Right atrium auricular region (tissue), 2 donors: ENCODE measurements at regions not wholly inside any gene's neighbourhood (a gene's known extent, or its start where the extent isn't known, plus 50 kb on each side); places are given as distances from the start of the nearest gene placed in this dataset.

Experiments used
- DNase-seq: peaks from one replicate; pipeline ENCODE4 v3.0.0-alpha.2; 2019; ENCODE audit warnings: low spot score
- H3K27ac ChIP-seq, 2 donors: fragments of 200-600 bp; sonication (generic); 1 replicate in 1 of 2; 2 replicates in 1 of 2; pipeline ENCODE4 v1.5.1; 2016 to 2019
- H3K27me3 ChIP-seq, 2 donors: fragments of 200-600 bp; sonication (generic); one replicate each; pipeline versions ENCODE4 v1.5.1 to v1.6.0; 2017 to 2019
- H3K36me3 ChIP-seq: fragments of 200-600 bp; sonication (generic); one replicate; pipeline ENCODE4 v1.5.1; 2016
- H3K4me1 ChIP-seq, 2 donors: fragments of 200-600 bp; sonication (generic); one replicate each; pipeline versions ENCODE4 v1.5.1 to v1.6.0; 2017 to 2019
- H3K4me3 ChIP-seq, 2 donors: fragments of 200-600 bp; sonication (generic); 1 replicate in 1 of 2; 2 replicates in 1 of 2; pipeline ENCODE4 v1.5.1; 2017 to 2019; ENCODE audit warnings: mild to moderate bottlenecking in 1 of 2, moderate library complexity in 1 of 2
- H3K9me3 ChIP-seq, 2 donors: fragments of 200-600 bp; sonication (generic); one replicate each; pipeline ENCODE4 v1.5.1; 2019
- CTCF ChIP-seq, 2 donors: fragments of 200-600 bp; sonication (generic); IDR thresholded peaks; one replicate each; pipeline ENCODE4 v1.5.1; 2019; ENCODE audit warnings: antibody characterized with exemption in 2 of 2

- H3K9me3 ChIP-seq: no peaks in the 10 kb centered on the region
- H3K4me1 ChIP-seq: peaks cover 0 to 8% of the 10 kb centered on the region in 2 donors
- peak overlapping the region in 1 of 2 donors; percentile 62 for H3K27ac ChIP-seq
- H3K4me3 ChIP-seq: no peak overlapping the region
- H3K27me3 ChIP-seq: no peaks in the 10 kb centered on the region
- no peak for TF ChIP-seq CTCF (IDR thresholded peaks at IDR 0.05)
- H3K36me3 ChIP-seq: no peaks in the 10 kb centered on the region
- no peak for DNase-seq
These were observed 160.9 kb downstream of the PPARGC1A start for GRCh38 chr4:23728971-23729370.

GRCh38 chr4:23728393-23728792 lies 161.5 kb downstream of the PPARGC1A start:
- no peak for TF ChIP-seq CTCF (IDR thresholded peaks at IDR 0.05)
- peaks cover 0 to 8% of the 10 kb centered on the region in 2 donors for H3K4me1 ChIP-seq
- no peak for DNase-seq
- H3K36me3 ChIP-seq: no peaks in the 10 kb centered on the region
- H3K4me3 ChIP-seq: no peak overlapping the region
- peak overlapping the region in 1 of 2 donors; percentile 62 for H3K27ac ChIP-seq
- H3K27me3 ChIP-seq: no peaks in the 10 kb centered on the region
- no peaks in the 10 kb centered on the region for H3K9me3 ChIP-seq

- DNase-seq: no peak
- H3K4me3 ChIP-seq: no peak overlapping the region
- H3K4me1 ChIP-seq: no peaks in the 10 kb centered on the region
- no peak overlapping the region for H3K27ac ChIP-seq
- no peaks in the 10 kb centered on the region for H3K27me3 ChIP-seq
- H3K36me3 ChIP-seq: no peaks in the 10 kb centered on the region
- no peaks in the 10 kb centered on the region for H3K9me3 ChIP-seq
- TF ChIP-seq CTCF (IDR thresholded peaks at IDR 0.05): no peak
These were observed 169.3 kb downstream of the PPARGC1A start for GRCh38 chr4:23720556-23720955.

- Histone ChIP-seq H3K27ac (no peak overlapping the region), H3K36me3 (no peaks in the 10 kb centered on the region), H3K27me3 (no peaks in the 10 kb centered on the region), H3K4me3 (no peak overlapping the region), H3K9me3 (no peaks in the 10 kb centered on the region), H3K4me1 (no peaks in the 10 kb centered on the region)
- no peak for TF ChIP-seq CTCF (IDR thresholded peaks at IDR 0.05)
- no peak for DNase-seq
These were observed 171.4 kb downstream of the PPARGC1A start for GRCh38 chr4:23718435-23718834.

GRCh38 chr4:23717528-23718248 lies 172.2 kb downstream of the PPARGC1A start:
- Histone ChIP-seq H3K9me3 (no peaks in the 10 kb centered on the region), H3K4me1 (no peaks in the 10 kb centered on the region), H3K27ac (no peak overlapping the region), H3K4me3 (no peak overlapping the region), H3K36me3 (no peaks in the 10 kb centered on the region), H3K27me3 (no peaks in the 10 kb centered on the region)
- TF ChIP-seq CTCF (IDR thresholded peaks at IDR 0.05): peak in 1 of 2 donors; percentile 46
- DNase-seq: no peak

GRCh38 chr4:23710298-23710697 lies 179.5 kb downstream of the PPARGC1A start:
- H3K27me3 ChIP-seq: no peaks in the 10 kb centered on the region
- H3K4me3 ChIP-seq: no peak overlapping the region
- H3K4me1 ChIP-seq: no peaks in the 10 kb centered on the region
- TF ChIP-seq CTCF (IDR thresholded peaks at IDR 0.05): no peak
- H3K9me3 ChIP-seq: no peaks in the 10 kb centered on the region
- no peaks in the 10 kb centered on the region for H3K36me3 ChIP-seq
- no peak for DNase-seq
- H3K27ac ChIP-seq: no peak overlapping the region
